HG02642 (cell line): ENCODE measurements at regions not wholly inside any gene's neighbourhood (a gene's known extent, or its start where the extent isn't known, plus 50 kb on each side); places are given as distances from the start of the nearest gene placed in this dataset.
"Not testable (repeated sequence)": the region's sequence is repeated elsewhere in the genome, so short reads cannot be mapped to it uniquely, and the experiment has no call there.

Experiments
- ATAC-seq: cut with Tn5 transposase; IDR thresholded peaks from one replicate; pipeline ENCODE4 v1.9.1; 2021; ENCODE audit warnings: mild to moderate bottlenecking; ENCODE audit not compliant: unreplicated experiment, poor library complexity

DNA sequence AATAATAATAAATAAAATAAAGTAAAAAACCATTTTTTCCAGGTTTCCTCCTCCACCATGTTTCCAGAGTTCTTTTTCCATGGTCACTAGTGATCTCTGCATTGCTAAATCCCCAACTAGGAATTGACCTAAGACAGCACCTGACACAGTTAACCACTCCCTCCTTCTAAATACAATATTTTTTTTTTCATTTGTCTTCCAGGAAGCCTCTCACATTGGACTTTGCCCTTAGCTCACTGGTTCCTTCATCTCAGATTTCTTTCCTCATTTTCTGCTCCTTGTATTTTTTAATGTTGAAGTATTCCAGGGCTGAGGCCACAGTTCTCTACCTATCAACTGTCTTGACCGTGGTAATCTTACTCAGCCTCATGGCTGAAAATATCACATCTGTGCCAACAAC lies 187.3 kb upstream of the FAM241A start:
- no peak for ATAC-seq

DNA sequence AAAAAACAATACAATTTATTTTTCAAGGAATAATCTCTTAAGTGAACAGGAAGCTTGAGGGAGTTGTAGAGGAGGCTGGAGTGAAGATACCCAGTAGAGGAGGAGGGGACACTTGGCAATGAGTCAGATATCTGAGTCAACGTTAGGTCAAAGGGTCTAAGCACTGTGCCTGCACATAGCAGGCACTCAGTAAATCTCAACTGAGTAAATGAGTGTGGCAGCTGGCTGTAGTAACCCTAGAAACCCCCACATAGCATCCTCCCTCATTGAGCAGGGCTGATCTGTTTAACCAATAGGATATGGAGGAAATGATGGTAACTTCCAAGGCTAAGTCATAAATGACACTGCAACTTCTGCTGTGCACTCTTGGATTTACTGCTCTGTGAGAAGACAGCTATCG lies 186.0 kb upstream of the FAM241A start:
- ATAC-seq = peak; percentile 41

DNA sequence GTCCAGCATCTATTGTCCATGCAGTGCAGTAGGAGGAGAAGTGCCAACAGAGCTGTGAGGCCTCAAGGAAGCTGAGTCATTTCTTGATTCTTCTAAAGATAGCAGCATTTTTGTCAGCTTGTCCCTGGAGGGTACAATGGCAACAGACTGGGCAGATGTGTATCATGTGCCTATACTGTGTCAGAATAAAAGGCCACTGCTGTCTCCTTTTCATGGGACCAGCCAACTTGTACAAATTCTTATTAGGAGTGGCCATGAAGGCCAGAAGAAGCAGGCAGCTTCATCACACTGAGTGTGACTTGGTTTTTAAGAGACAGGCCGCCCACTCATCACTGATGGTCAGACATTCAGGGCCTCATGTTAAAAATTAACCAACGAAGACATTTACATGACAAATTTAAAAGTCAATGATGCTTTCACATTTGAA lies 185.0 kb upstream of the FAM241A start:
- ATAC-seq = peak; percentile 90

DNA sequence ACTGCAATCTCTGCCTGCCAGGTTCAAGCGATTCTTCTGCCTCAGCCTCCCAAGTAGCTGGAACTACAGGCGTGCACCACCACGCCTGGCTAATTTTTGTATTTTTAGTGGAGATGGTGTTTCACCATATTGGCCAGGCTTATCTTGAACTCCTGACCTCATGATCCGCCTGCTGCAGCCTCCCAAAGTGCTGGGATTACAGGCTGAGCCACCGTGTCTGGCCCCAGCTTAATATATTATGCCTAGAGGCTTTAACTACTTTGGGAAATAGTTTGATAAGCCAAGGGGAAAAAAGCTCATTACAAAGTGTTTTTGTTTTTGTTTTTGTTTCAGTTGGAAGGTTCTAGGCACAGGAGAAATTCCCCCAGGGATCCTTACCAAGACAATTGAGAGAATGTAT lies 184.2 kb upstream of the FAM241A start:
- not testable (repeated sequence) for ATAC-seq

DNA sequence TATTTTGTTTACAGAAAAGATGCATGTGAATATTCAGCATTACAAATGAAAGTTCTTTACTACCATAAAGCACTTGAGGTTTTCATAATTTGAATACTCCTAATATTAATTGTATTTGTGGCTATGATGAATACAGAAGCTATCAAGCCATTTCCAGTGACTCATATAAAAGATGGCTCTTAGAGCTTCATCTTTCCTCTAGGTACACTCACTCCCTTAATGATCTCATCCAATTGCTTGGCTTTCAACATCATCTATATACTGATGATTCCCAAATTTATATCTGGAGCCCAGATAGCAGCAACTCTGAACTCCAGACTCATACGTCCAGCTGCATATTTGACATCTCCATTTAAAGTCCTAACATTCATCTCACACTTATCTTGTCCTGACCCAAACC lies 183.4 kb upstream of the FAM241A start:
- ATAC-seq = no peak

DNA sequence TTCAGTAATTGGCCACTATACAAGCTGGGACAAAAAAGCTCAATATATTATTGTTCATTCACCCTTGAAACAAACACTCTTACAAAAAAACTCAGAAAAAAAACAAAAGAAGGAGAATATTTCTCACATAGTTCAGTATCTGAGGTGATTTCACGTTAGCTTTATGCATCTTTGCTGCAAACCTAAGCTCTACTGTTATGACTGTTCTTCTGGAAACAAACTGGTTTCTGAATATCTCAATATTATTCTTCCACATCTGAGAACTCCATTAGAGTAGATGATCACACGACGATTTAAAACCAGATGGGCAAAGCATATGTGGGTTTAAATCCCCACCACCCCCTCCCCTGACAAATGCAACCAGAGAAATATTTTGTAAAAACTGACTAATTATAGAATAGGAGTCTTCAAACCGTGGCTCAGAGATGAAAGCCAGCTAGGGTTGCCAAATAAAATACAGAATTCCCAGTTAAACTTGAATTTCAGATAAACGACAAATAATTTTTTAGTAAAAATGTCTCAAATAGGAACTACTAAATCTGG lies 182.0 kb upstream of the FAM241A start:
- peak; percentile 28 for ATAC-seq

DNA sequence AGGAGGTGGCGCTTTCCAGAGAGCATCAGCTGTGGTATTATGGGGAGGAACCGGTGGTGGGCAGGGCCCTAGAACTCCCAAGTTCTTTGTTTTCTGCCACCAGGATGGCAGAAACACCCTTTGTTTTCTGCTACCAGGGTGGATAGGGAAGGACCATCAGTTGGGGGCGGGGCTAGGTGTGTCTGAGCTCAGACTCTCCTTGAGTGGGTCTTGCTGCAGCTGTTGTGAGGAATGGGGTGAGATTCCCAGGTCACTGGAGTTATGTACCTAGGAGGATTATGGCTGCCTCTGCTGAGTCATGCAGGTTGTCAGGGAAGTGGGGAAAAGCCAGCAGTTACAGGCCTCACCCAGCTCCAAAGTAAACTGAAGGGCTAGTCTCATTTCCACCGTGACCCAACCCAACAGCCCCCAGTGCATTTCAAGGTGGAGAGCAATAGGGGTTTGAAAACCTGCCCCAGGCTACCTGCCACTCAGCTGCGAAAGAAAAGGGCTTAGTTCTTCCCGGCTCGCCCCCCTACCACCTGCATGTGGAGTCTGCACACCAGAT lies 167.8 kb upstream of the FAM241A start:
- ATAC-seq = no peak

DNA sequence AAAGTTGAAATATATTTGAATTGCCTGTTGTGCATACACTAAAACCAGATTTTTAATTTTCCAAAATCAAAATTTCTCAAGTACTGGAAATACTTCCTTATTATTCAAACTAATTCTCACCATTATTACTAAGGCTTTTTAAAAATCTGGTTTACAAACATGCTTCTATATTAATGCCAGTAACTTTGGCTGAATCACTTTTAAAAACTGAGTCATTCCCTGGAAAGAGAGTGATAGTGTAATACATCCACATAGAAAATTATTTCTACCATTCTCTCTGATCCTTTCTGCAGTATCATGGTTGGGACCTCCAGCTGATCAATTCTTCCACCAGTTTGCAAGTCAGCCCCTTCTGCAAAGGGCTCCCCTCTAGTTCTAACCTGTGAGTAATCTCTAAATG lies 165.3 kb upstream of the FAM241A start:
- no peak for ATAC-seq

DNA sequence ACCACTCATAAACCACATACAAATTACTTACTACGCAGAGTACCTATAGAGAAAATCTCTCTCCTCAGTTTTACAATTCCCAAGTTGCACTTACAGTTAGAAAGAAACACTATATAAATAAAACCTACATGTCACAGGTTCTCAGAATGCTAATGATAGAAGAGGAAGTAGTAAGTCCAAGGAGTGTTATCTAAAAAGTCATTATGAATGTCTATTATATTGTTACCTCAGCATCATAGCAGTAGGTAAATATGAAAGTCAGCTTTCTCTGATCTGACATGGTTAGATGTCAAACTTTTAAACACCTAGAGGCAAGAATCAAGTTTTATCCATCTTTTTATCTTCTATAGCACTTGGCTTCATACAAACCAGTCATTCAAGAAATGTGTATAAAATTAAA lies 163.2 kb upstream of the FAM241A start:
- no peak for ATAC-seq

DNA sequence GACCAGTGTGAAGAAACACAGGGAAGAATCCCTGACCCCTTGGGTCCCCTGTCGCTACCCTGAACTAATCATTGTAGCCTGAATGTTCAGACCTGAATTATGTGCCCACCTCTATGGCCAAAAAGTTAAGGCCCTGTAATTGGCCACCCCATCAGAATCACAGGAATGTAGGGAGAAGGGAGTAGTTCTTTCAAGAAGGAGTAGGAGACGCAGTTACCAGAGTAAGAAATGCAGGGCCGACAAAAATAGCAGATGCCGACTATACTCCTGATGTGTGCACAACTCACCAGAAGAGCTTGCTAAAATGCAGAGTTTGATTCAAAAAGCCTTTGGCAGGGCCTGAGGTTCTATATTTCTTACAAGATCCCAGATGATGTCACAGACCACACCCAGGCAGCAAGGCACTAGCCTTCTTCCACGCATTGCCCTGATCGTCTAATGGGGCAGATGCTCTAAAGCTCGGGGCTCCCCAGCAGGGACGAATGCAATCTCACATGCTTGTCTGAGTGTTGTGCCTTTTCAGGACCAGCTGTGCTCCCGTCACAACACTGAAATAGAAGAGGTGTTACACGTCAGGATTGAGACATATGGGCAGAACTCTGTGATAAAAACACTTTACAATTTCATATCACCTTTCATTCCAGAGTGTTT lies 161.0 kb upstream of the FAM241A start:
- no peak for ATAC-seq

DNA sequence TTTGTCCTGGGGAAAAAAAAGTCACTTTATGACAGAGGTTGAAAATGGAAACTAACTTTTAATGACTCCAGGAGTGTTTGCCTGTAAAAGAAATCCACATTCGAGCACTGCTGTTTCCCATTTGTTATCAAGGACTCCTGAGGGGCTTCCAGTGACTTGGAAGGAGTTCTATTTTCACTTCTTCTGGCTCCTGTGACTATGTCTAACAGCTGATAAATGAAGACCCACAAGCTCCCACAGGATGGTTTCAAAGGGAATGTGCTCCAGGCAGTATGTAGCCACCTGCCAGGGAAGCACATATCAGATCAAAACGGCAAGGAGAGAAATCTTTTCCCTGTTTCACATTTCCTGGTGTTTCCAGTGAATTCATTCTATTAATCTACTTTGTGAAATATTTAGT lies 159.8 kb upstream of the FAM241A start:
- no peak for ATAC-seq

DNA sequence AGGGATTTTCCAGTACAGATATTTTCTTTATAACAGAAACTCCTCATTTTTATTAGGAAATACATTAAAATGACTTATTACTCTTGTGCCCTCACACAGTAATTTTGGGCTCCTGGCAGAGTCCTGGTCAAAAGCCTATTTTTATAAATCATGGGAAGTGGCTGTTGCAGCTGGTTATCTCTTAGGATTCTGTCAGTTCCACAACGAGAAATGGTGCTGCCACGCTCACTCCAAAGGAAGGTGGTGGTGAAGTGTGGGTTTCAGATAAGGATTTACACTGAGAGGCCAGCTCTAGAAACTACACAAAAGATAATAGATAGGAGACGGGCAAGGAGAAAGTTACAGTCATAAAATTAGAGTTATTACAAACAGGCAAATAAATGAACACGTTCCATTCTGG lies 159.2 kb upstream of the FAM241A start:
- ATAC-seq = no peak

DNA sequence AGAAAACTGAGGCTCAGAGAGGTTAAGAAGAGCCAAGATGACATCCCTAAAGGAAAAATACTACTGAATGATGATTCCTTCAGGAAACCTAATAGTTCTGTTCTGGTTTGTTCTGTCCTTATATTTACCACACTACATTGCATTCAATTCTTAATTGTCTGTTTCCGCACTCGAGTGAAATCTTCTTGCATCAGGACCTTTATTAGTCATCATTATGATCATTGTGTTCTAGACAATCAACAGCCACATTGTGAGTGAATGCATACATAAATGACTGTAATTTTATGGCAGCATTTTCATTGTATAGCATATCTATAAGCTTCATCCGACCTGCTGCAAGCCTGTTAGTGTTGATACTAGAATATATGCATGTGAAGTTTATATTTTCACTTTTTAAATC lies 156.7 kb upstream of the FAM241A start:
- ATAC-seq = no peak

DNA sequence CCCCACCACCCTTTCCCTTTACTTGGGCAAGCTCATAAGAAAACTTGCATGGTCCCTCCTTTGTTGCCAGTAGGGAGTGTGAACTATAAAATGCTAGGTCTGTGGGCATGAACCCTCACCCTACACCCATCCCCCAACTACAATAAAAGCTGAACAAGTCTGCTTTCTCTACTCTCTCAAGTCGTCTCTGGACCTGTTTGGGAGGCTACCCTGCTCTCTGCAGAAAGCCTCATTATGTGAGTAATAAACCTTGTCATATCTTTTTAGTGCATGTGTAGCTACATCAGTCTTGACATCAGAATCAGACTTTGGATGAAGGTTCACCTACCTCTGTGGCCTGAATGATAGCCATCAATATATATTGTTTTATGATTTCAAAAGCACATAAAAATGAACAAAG lies 155.4 kb upstream of the FAM241A start:
- no peak for ATAC-seq

DNA sequence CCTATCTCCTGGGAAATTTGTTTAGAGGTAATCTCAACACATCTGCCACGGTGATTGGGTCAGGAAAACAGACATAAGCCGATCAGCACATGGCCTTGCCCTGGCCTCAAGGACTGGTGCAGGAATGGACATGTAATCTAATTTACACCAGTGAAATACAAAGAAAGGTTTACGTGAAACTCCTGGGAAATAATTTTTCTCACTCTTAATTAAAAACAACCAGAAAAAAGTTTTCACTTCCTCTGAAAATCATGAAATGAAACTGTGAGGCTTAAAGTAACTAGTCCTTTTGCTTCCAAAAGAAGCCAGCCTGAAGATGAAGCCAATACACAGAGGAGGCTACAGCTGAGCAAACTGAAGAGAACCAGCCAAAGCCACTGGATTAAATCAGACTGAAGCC lies 154.1 kb upstream of the FAM241A start:
- peak; percentile 95 for ATAC-seq

DNA sequence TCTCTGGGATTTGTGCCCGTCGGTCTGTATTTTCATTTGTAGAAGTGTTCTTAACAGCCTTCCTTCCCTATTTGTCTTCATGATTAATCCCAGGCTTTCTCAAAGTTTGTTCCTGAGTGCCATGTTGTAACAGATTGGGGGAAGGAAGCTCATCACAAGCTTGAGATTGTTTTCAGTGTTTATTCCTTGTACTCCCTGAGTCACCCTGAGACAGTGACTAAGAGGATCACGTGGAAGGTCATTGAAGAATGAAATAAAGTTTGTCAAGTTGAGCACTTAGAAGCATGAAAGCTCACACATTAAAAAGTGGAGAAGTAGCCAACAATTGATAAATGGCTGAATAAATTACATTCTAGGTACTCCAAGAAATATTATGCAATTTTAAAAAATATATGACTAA lies 153.5 kb upstream of the FAM241A start:
- no peak for ATAC-seq

DNA sequence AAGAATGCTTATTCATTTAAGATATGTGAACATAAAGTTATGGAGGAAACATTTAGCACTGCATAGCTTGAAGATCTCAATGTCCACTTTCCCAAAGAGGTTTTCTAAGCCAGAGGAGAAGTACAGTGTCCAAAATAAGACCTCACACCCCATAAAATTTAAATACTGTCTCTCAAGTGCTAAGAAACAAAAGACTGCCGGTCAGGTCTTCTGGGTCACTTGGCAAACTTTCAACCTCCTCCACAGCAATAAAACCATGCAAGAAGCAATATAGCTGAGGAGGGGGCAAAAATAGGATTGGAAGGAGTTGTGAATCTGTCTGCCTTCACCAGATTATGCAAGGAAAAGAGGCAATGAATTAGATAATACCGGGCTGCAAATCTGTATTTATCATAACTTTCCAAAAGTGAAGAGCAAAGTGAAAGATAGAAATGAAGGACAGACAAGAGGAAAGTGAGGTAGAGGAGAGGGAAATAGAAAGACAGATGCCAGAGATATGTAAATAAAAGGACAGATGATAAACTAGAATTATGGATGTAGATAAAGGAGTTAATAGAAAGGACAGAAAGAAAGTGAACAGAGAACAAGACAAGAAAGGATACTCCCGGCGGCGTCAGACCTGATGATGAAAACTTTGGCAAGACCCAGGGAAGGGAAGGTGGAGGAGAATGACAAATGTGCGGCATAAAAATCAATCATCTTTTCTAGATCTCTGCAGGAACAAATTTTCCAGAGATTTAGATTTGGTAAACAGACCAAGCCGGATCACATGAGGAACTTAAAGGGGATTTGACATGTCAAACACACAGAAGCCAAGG lies 152.7 kb upstream of the FAM241A start:
- no peak for ATAC-seq

DNA sequence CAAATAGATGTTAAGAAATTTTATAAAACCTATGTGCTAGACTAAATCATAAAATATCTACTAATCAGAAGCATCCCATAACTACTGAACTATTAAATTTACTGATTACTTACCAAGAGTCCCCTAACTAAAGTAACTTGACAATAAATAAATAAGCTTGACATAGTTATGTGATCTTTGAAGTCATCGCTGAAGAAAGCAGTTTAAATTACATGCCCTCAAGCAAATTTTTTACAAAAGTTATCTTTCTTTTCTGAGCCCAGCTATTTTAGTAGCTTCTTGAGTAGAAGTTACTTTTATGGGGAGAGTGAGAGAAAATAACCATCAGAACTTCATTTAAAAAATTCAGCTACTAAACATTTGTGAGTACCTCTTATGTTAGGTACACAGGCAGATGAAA lies 150.9 kb upstream of the FAM241A start:
- no peak for ATAC-seq

DNA sequence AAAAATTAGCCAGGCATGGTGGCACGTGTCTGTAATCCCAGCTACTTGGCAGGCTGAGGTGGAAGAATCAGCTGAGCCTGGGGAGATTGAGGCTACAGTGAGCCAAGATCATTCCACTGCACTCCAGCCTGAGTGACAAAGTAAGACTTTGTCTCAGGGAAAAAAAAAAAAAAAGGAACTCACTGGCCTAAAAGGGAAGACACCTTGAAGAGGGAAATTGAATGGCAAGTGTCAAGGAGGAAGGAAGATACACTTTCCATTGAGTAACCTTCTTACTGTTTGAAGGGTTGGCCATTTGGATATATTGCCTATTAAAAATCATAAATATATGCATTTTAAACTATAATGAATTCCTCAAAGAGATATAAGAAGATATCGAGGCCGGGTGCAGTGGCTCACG lies 147.5 kb upstream of the FAM241A start:
- ATAC-seq = no peak

DNA sequence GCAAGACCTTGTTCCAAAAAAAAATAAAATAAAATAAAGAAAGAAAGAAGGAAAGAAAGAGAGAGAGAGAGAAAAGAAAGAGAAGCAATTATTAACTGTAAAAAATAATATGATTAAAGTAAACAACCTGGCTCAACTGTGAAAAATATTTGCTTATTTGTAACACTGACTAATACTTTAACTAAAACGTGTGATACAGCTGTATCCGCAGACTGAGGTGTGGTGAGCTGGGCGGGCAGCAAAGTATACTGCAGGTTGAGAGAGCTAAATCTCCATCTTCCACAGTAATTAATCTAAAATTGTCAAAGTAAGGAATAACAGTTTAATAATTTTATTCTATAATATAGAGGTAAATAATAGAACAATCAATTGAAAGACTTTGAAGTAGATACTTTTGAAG lies 145.5 kb upstream of the FAM241A start:
- no peak for ATAC-seq

DNA sequence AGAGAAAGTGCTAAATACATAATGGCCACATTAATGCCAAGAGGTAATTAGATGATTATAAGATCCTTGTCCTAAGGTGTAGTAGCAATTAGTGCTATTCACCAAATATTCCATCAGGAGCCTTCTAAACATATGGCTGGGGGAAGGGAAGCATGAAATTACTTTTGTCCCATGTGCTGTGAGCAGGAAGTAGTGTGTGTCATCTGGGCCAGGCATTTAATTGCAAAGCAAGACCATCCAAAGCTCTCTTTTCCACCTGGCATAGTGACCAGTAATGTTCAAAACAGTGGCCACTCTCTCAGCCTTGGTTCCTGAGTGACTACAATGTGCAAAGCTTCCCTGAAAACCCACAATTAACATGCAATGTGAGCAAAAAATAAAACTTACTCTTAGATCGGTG lies 144.2 kb upstream of the FAM241A start:
- no peak for ATAC-seq
